ENCODE measurements at regions not wholly inside any gene's neighbourhood (a gene's known extent, or its start where the extent isn't known, plus 50 kb on each side); places are given as distances from the start of the nearest gene placed in this dataset.

DNA sequence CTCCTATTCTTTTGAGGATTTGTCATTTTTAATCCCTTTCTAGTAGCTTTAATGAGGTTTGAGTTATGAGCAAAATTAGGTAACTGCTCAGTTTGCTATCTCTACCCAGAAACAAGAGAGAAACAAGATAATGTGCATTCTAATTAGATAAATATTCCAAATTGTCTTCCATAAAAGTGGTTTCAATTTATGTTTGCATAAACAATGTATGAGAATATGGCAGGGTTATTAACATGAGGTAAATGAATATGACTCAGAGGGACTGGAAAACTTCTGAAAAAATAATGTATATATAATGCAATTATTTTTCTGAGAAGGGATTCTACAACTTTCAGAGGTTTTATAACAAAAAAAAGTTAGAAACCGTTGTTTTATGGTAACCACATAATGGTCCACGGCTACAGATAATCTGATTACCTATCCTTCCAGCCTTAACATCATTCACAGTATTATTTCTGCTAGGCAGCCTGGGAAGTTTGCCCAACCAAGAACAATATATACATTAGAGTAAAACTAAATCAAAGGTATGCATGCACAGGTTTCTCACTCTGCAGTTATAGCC lies 101.2 kb downstream of the CRPPA start:
- intact Hi-C loops (cut with DNase I): no loop called here
- H3K9ac ChIP-seq (ENCODE audit: low read length in 3 of 3): no peak overlapping the region
- no peaks in the 10 kb centered on the region for H3K9me3 ChIP-seq (ENCODE audit: control insufficient read depth in 2 of 3, insufficient read depth in 1 of 3, low read length in 3 of 3)
- no peak overlapping the region for H3K4me3 ChIP-seq (ENCODE audit: low read length in 3 of 3)
- H3K27me3 ChIP-seq (ENCODE audit: control insufficient read depth, insufficient read depth, low read length): no peaks in the 10 kb centered on the region
- no peaks in the 10 kb centered on the region for H3K4me1 ChIP-seq (ENCODE audit: control insufficient read depth in 2 of 3, insufficient read depth in 2 of 3, low read depth in 1 of 3, low read length in 3 of 3)
- no peak overlapping the region for H3K27ac ChIP-seq (ENCODE audit: low read depth in 2 of 2, low read length in 2 of 2)
- TF ChIP-seq, protein P1, sequence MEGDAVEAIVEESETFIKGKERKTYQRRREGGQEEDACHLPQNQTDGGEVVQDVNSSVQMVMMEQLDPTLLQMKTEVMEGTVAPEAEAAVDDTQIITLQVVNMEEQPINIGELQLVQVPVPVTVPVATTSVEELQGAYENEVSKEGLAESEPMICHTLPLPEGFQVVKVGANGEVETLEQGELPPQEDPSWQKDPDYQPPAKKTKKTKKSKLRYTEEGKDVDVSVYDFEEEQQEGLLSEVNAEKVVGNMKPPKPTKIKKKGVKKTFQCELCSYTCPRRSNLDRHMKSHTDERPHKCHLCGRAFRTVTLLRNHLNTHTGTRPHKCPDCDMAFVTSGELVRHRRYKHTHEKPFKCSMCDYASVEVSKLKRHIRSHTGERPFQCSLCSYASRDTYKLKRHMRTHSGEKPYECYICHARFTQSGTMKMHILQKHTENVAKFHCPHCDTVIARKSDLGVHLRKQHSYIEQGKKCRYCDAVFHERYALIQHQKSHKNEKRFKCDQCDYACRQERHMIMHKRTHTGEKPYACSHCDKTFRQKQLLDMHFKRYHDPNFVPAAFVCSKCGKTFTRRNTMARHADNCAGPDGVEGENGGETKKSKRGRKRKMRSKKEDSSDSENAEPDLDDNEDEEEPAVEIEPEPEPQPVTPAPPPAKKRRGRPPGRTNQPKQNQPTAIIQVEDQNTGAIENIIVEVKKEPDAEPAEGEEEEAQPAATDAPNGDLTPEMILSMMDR (IDR thresholded peaks at IDR 0.05; ENCODE audit: borderline replicate concordance, extremely low read depth, insufficient read depth): no peak
- FAIRE-seq: no peak
- no peaks in the 10 kb centered on the region for H3K36me3 ChIP-seq (ENCODE audit: control insufficient read depth in 2 of 3, insufficient read depth in 3 of 3, low read length in 3 of 3)
- DNase-seq: no peak

DNA sequence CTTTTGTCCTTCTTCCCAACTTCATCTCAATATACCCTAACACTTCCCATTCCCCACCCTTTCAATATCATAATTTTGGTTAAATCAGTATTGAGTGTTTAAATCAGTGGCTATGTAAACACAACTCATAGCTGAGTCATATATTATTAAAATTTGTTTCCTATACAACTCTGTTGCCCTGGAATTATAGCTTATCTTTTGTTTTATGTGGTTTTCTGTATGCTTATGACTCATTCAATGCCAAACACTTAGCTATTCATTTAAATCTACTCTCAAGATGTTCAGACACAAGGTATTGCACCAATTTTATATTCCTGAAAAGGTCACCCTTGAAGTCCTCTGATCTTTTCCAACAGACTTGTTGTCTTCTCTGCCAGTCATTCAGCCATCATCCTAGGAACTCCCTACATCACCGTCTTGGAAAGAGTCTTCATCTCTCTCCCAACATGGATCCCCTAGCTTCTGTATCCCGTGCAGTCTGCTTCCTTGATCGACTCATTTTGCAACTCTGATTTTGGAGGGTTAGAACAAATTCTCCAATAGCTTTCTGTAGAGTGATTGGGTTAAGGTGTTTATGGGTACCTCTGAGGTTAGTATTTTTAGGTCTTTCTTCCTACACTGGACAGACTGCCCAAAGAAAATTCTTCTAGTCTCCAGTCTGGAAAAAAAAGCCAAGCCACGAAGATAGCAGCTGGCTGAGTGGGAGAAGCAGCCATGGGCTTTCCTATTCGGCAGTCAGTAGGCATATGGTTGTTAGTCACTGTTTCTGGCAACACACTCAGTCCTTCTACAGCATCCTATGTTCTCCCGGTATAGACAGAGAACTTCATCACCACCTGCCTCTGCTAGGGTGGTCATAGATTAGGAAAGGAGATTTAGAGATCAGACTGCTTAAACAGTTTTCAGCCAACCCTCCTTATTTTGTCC lies 102.1 kb downstream of the CRPPA start:
- DNase-seq (no peak), FAIRE-seq (no peak)
- H3K27ac ChIP-seq (ENCODE audit: low read depth in 2 of 2, low read length in 2 of 2): no peak overlapping the region
- no peaks in the 10 kb centered on the region for H3K9me3 ChIP-seq (ENCODE audit: control insufficient read depth in 2 of 3, insufficient read depth in 1 of 3, low read length in 3 of 3)
- no peak overlapping the region for H3K9ac ChIP-seq (ENCODE audit: low read length in 3 of 3)
- intact Hi-C loops (cut with DNase I): no loop called here
- no peaks in the 10 kb centered on the region for H3K36me3 ChIP-seq (ENCODE audit: control insufficient read depth in 2 of 3, insufficient read depth in 3 of 3, low read length in 3 of 3)
- H3K27me3 ChIP-seq (ENCODE audit: control insufficient read depth, insufficient read depth, low read length): no peaks in the 10 kb centered on the region
- TF ChIP-seq, protein P1 (IDR thresholded peaks at IDR 0.05; ENCODE audit: borderline replicate concordance, extremely low read depth, insufficient read depth): no peak
- no peaks in the 10 kb centered on the region for H3K4me1 ChIP-seq (ENCODE audit: control insufficient read depth in 2 of 3, insufficient read depth in 2 of 3, low read depth in 1 of 3, low read length in 3 of 3)
- H3K4me3 ChIP-seq (ENCODE audit: low read length in 3 of 3): no peak overlapping the region

DNA sequence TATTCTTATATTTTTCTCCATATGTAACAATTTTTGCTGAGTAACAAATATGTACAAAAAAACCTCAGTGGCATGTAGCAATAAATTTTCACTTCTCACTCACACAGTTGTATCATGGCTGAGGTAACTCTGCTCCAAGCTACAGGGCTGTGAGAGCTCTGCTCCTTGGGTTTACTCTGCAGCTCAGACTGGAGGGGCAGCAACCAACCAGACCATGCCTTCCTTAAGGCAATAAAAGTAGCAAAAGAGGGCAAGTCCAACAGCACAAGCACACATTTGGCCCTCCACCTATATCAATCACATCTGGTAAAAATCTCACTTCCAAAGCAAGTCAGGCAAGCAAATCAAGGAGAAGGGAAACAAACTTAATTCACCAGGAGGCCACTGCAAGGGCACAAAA lies 102.9 kb downstream of the CRPPA start:
- H3K4me1 ChIP-seq (ENCODE audit: control insufficient read depth in 2 of 3, insufficient read depth in 2 of 3, low read depth in 1 of 3, low read length in 3 of 3): no peaks in the 10 kb centered on the region
- H3K9ac ChIP-seq (ENCODE audit: low read length in 3 of 3): no peak overlapping the region
- intact Hi-C loops (cut with DNase I): no loop called here
- H3K27me3 ChIP-seq (ENCODE audit: control insufficient read depth, insufficient read depth, low read length): no peaks in the 10 kb centered on the region
- H3K9me3 ChIP-seq (ENCODE audit: control insufficient read depth in 2 of 3, insufficient read depth in 1 of 3, low read length in 3 of 3): no peaks in the 10 kb centered on the region
- TF ChIP-seq, protein P1 (IDR thresholded peaks at IDR 0.05; ENCODE audit: borderline replicate concordance, extremely low read depth, insufficient read depth): no peak
- H3K36me3 ChIP-seq (ENCODE audit: control insufficient read depth in 2 of 3, insufficient read depth in 3 of 3, low read length in 3 of 3): no peaks in the 10 kb centered on the region
- DNase-seq (no peak), FAIRE-seq (no peak)
- H3K4me3 ChIP-seq (ENCODE audit: low read length in 3 of 3): no peak overlapping the region
- no peak overlapping the region for H3K27ac ChIP-seq (ENCODE audit: low read depth in 2 of 2, low read length in 2 of 2)

Data from kidney (tissue), 13 donors.